Activated CD4-positive, alpha-beta T cell treated with anti-CD3 and anti-CD28 coated beads, Interleukin-2, amount 10 ng/mL, durations not matched to agents 24 days and 14 days (primary cell): ENCODE measurements at regions not wholly inside any gene's neighbourhood (a gene's known extent, or its start where the extent isn't known, plus 50 kb on each side); places are given as distances from the start of the nearest gene placed in this dataset.

Source experiments
- DNase-seq: peaks from one replicate; pipeline ENCODE4 v3.0.0; 2022
- H3K27ac Mint-ChIP-seq: one replicate; pipeline ENCODE4 v1.8.0; 2022; ENCODE audit warnings: mild to moderate bottlenecking, mixed read lengths
- H3K27me3 Mint-ChIP-seq: one replicate; pipeline ENCODE4 v1.8.0; 2022; ENCODE audit warnings: mixed read lengths
- H3K36me3 Mint-ChIP-seq: one replicate; pipeline ENCODE4 v1.8.0; 2022; ENCODE audit warnings: low read depth, mild to moderate bottlenecking, mixed read lengths
- H3K4me1 Mint-ChIP-seq: one replicate; pipeline ENCODE4 v1.8.0; 2021; ENCODE audit warnings: mixed read lengths
- H3K4me3 Mint-ChIP-seq: one replicate; pipeline ENCODE4 v1.8.0; 2022; ENCODE audit warnings: mild to moderate bottlenecking, moderate library complexity, mixed read lengths
- H3K9me3 Mint-ChIP-seq: one replicate; pipeline ENCODE4 v1.8.0; 2021; ENCODE audit warnings: mixed read lengths
- intact Hi-C: fragments of 100-400 bp; cut with micrococcal nuclease; formaldehyde crosslinking; loops from one replicate; pipeline ENCODE4 v1.15.1; 2023

GRCh38 chr2:140027966-140028365, 1247.8 kb upstream of the NXPH2 start:
- intact Hi-C loops = no loop called here
- H3K9me3 Mint-ChIP-seq = no peaks in the 10 kb centered on the region
- no peak overlapping the region for H3K27ac Mint-ChIP-seq
- no peaks in the 10 kb centered on the region for H3K4me1 Mint-ChIP-seq
- H3K36me3 Mint-ChIP-seq = no peaks in the 10 kb centered on the region
- no peak overlapping the region for H3K4me3 Mint-ChIP-seq
- H3K27me3 Mint-ChIP-seq = no peaks in the 10 kb centered on the region
- no peak for DNase-seq

GRCh38 chr2:140027320-140027719, 1247.1 kb upstream of the NXPH2 start:
- Mint-ChIP-seq H3K4me1 (no peaks in the 10 kb centered on the region), H3K27me3 (no peaks in the 10 kb centered on the region), H3K4me3 (no peak overlapping the region), H3K36me3 (no peaks in the 10 kb centered on the region), H3K9me3 (no peaks in the 10 kb centered on the region), H3K27ac (no peak overlapping the region)
- no peak for DNase-seq
- intact Hi-C loops = no loop called here

GRCh38 chr2:140023291-140023690, 1243.1 kb upstream of the NXPH2 start:
- Mint-ChIP-seq H3K4me3 (no peak overlapping the region), H3K27ac (no peak overlapping the region), H3K36me3 (no peaks in the 10 kb centered on the region), H3K4me1 (no peaks in the 10 kb centered on the region), H3K9me3 (no peaks in the 10 kb centered on the region), H3K27me3 (no peaks in the 10 kb centered on the region)
- intact Hi-C loops = no loop called here
- DNase-seq = no peak

- intact Hi-C loops = no loop called here
- no peaks in the 10 kb centered on the region for H3K4me1 Mint-ChIP-seq
- H3K36me3 Mint-ChIP-seq = no peaks in the 10 kb centered on the region
- no peak overlapping the region for H3K4me3 Mint-ChIP-seq
- H3K9me3 Mint-ChIP-seq = no peaks in the 10 kb centered on the region
- DNase-seq = no peak
- no peaks in the 10 kb centered on the region for H3K27me3 Mint-ChIP-seq
- no peak overlapping the region for H3K27ac Mint-ChIP-seq
Observed at GRCh38 chr2:140018541-140018940, 1238.4 kb upstream of the NXPH2 start.

- Mint-ChIP-seq H3K9me3 (no peaks in the 10 kb centered on the region), H3K4me1 (no peaks in the 10 kb centered on the region), H3K27me3 (no peaks in the 10 kb centered on the region), H3K27ac (no peak overlapping the region), H3K36me3 (no peaks in the 10 kb centered on the region), H3K4me3 (no peak overlapping the region)
- intact Hi-C loops = no loop called here
- DNase-seq = no peak
Observed at GRCh38 chr2:140014204-140014546, 1234.0 kb upstream of the NXPH2 start.

- Mint-ChIP-seq H3K9me3 (no peaks in the 10 kb centered on the region), H3K27ac (no peak overlapping the region), H3K4me1 (no peaks in the 10 kb centered on the region), H3K27me3 (no peaks in the 10 kb centered on the region), H3K4me3 (no peak overlapping the region), H3K36me3 (no peaks in the 10 kb centered on the region)
- no peak for DNase-seq
- intact Hi-C loops = no loop called here
Observed at GRCh38 chr2:140013545-140014203, 1233.5 kb upstream of the NXPH2 start.

- Mint-ChIP-seq H3K4me1 (no peaks in the 10 kb centered on the region), H3K36me3 (no peaks in the 10 kb centered on the region), H3K4me3 (no peak overlapping the region), H3K27ac (no peak overlapping the region), H3K27me3 (no peaks in the 10 kb centered on the region), H3K9me3 (no peaks in the 10 kb centered on the region)
- no peak for DNase-seq
- intact Hi-C loops = no loop called here
Observed at GRCh38 chr2:140011287-140011686, 1231.1 kb upstream of the NXPH2 start.

- no peaks in the 10 kb centered on the region for H3K36me3 Mint-ChIP-seq
- H3K27me3 Mint-ChIP-seq = no peaks in the 10 kb centered on the region
- no peak overlapping the region for H3K4me3 Mint-ChIP-seq
- H3K27ac Mint-ChIP-seq = no peak overlapping the region
- no peaks in the 10 kb centered on the region for H3K9me3 Mint-ChIP-seq
- no peaks in the 10 kb centered on the region for H3K4me1 Mint-ChIP-seq
- DNase-seq = no peak
- intact Hi-C loops = no loop called here
Observed at GRCh38 chr2:140002110-140002509, 1221.9 kb upstream of the NXPH2 start.

GRCh38 chr2:139992711-139993345, 1212.6 kb upstream of the NXPH2 start:
- no peaks in the 10 kb centered on the region for H3K4me1 Mint-ChIP-seq
- no peaks in the 10 kb centered on the region for H3K36me3 Mint-ChIP-seq
- intact Hi-C loops = no loop called here
- H3K27ac Mint-ChIP-seq = no peak overlapping the region
- peaks cover 7% of the 10 kb centered on the region for H3K9me3 Mint-ChIP-seq
- H3K27me3 Mint-ChIP-seq = no peaks in the 10 kb centered on the region
- no peak for DNase-seq
- H3K4me3 Mint-ChIP-seq = no peak overlapping the region

- Mint-ChIP-seq H3K9me3 (peaks cover 7% of the 10 kb centered on the region), H3K36me3 (no peaks in the 10 kb centered on the region), H3K4me3 (no peak overlapping the region), H3K4me1 (no peaks in the 10 kb centered on the region), H3K27ac (no peak overlapping the region), H3K27me3 (no peaks in the 10 kb centered on the region)
- no peak for DNase-seq
- intact Hi-C loops = no loop called here
Observed at GRCh38 chr2:139992078-139992477, 1211.9 kb upstream of the NXPH2 start.

- Mint-ChIP-seq H3K4me3 (no peak overlapping the region), H3K4me1 (no peaks in the 10 kb centered on the region), H3K27ac (no peak overlapping the region), H3K27me3 (no peaks in the 10 kb centered on the region), H3K9me3 (peaks cover 7% of the 10 kb centered on the region), H3K36me3 (no peaks in the 10 kb centered on the region)
- intact Hi-C loops = no loop called here
- DNase-seq = no peak
Observed at GRCh38 chr2:139990646-139991335, 1210.6 kb upstream of the NXPH2 start.

- no peaks in the 10 kb centered on the region for H3K36me3 Mint-ChIP-seq
Observed at GRCh38 chr2:139969323-139969722, 1189.1 kb upstream of the NXPH2 start.

GRCh38 chr2:139968588-139968987, 1188.4 kb upstream of the NXPH2 start:
- Mint-ChIP-seq H3K27ac (no peak overlapping the region), H3K27me3 (no peaks in the 10 kb centered on the region), H3K9me3 (peaks cover 3% of the 10 kb centered on the region), H3K4me3 (no peak overlapping the region), H3K36me3 (no peaks in the 10 kb centered on the region), H3K4me1 (no peaks in the 10 kb centered on the region)
- intact Hi-C loops = no loop called here
- no peak for DNase-seq

More at GRCh38 chr2:139969323-139969722, 1189.1 kb upstream of the NXPH2 start:
- Mint-ChIP-seq H3K27ac (no peak overlapping the region), H3K9me3 (peaks cover 3% of the 10 kb centered on the region), H3K27me3 (no peaks in the 10 kb centered on the region), H3K4me3 (no peak overlapping the region), H3K4me1 (no peaks in the 10 kb centered on the region)
- DNase-seq = no peak
- intact Hi-C loops = no loop called here

- H3K27me3 Mint-ChIP-seq = no peaks in the 10 kb centered on the region
- peaks cover 3% of the 10 kb centered on the region for H3K9me3 Mint-ChIP-seq
- DNase-seq = no peak
- H3K4me1 Mint-ChIP-seq = no peaks in the 10 kb centered on the region
- H3K36me3 Mint-ChIP-seq = no peaks in the 10 kb centered on the region
- intact Hi-C loops = no loop called here
- no peak overlapping the region for H3K27ac Mint-ChIP-seq
- no peak overlapping the region for H3K4me3 Mint-ChIP-seq
Observed at GRCh38 chr2:139967665-139968064, 1187.5 kb upstream of the NXPH2 start.
